HCT116 (cell line): ENCODE measurements at regions not wholly inside any gene's neighbourhood (a gene's known extent, or its start where the extent isn't known, plus 50 kb on each side); places are given as distances from the start of the nearest gene placed in this dataset.

ENCODE experiments used
- ATF3 ChIP-seq: IDR thresholded peaks from 2 replicates; pipeline ENCODE4 v1.6.1; 2012
- CTCF ChIP-seq, 3 experiments: fragments of 200-600 bp in 1 of 3; sonication (generic) in 1 of 3; IDR thresholded peaks in 2 of 3; conservative IDR thresholded peaks in 1 of 3; 2 replicates each; pipeline ENCODE4 v1.5.1; 2012 to 2017; ENCODE audit warnings: low read depth in 2 of 3, low read length in 2 of 3, antibody characterized with exemption in 1 of 3, borderline replicate concordance in 1 of 3, control low read depth in 1 of 3, mild to moderate bottlenecking in 1 of 3, mixed read lengths in 1 of 3, mixed run types in 1 of 3, moderate library complexity in 1 of 3; ENCODE audit not compliant: insufficient read depth in 1 of 3
- EZH2 ChIP-seq: fragments of 200-600 bp; sonication (generic); IDR thresholded peaks from 2 replicates; pipeline ENCODE4 v1.6.1; 2017; ENCODE audit warnings: antibody characterized with exemption, mixed run types
- EZH2phosphoT487 ChIP-seq: fragments of 200-600 bp; IDR thresholded peaks from 2 replicates; pipeline ENCODE4 v1.6.1; 2018; ENCODE audit warnings: antibody characterized with exemption, borderline replicate concordance
- JUND ChIP-seq: IDR thresholded peaks from 2 replicates; pipeline ENCODE4 v1.6.1; 2012
- MAX ChIP-seq: IDR thresholded peaks from 2 replicates; pipeline ENCODE4 v1.6.1; 2012
- POLR2A ChIP-seq: IDR thresholded peaks from 2 replicates; pipeline ENCODE4 v1.7.0; 2011; ENCODE audit warnings: borderline replicate concordance; ENCODE audit not compliant: insufficient read depth, insufficient read length; ENCODE audit errors: extremely low read depth
- REST ChIP-seq: IDR thresholded peaks from 2 replicates; pipeline ENCODE4 v1.6.1; 2012; ENCODE audit warnings: low read depth
- SIN3A ChIP-seq: IDR thresholded peaks from 2 replicates; pipeline ENCODE4 v1.6.1; 2012; ENCODE audit warnings: low read depth
- ZBTB33 ChIP-seq: IDR thresholded peaks from 2 replicates; pipeline ENCODE4 v1.6.1; 2011; ENCODE audit warnings: mild to moderate bottlenecking, low read length, moderate library complexity; ENCODE audit not compliant: insufficient replicate concordance; ENCODE audit errors: extremely low read depth
- ZFX ChIP-seq: fragments of 450-650 bp; IDR thresholded peaks from 2 replicates; pipeline ENCODE4 v1.6.1; 2017

- no peak for TF ChIP-seq ZBTB33
- TF ChIP-seq POLR2A, result no peak
- TF ChIP-seq CTCF (IDR thresholded peaks at IDR 0.05 in 2 of 3, conservative IDR thresholded peaks at IDR 0.05 in 1 of 3; ENCODE audit: borderline replicate concordance in 1 of 3, insufficient read depth in 1 of 3, low read depth in 2 of 3, low read length in 2 of 3), result no peak
- no peak for TF ChIP-seq ATF3
- no peak for TF ChIP-seq EZH2phosphoT487
- no peak for TF ChIP-seq MAX
- TF ChIP-seq REST, result no peak
- TF ChIP-seq SIN3A, result no peak
- TF ChIP-seq JUND, result no peak
- TF ChIP-seq EZH2, result no peak
- TF ChIP-seq ZFX, result no peak
These were observed 183.0 kb upstream of the NOCT start for GRCh38 chr4:138832563-138832962.
